GM12873 (cell line): ENCODE measurements at regions not wholly inside any gene's neighbourhood (a gene's known extent, or its start where the extent isn't known, plus 50 kb on each side); places are given as distances from the start of the nearest gene placed in this dataset.

Experiments
- TF ChIP-seq, protein P1 (sequence below): IDR thresholded peaks from 2 replicates; pipeline ENCODE4 v1.5.1; 2012; ENCODE audit warnings: low read depth, mild to moderate bottlenecking, moderate library complexity, low read length, control low read depth; ENCODE audit not compliant: insufficient read depth; ENCODE audit errors: missing control alignments

GRCh38 chr1:195962051-195962450, 646.2 kb downstream of the KCNT2 start:
- TF ChIP-seq, protein P1, sequence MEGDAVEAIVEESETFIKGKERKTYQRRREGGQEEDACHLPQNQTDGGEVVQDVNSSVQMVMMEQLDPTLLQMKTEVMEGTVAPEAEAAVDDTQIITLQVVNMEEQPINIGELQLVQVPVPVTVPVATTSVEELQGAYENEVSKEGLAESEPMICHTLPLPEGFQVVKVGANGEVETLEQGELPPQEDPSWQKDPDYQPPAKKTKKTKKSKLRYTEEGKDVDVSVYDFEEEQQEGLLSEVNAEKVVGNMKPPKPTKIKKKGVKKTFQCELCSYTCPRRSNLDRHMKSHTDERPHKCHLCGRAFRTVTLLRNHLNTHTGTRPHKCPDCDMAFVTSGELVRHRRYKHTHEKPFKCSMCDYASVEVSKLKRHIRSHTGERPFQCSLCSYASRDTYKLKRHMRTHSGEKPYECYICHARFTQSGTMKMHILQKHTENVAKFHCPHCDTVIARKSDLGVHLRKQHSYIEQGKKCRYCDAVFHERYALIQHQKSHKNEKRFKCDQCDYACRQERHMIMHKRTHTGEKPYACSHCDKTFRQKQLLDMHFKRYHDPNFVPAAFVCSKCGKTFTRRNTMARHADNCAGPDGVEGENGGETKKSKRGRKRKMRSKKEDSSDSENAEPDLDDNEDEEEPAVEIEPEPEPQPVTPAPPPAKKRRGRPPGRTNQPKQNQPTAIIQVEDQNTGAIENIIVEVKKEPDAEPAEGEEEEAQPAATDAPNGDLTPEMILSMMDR = no peak

DNA sequence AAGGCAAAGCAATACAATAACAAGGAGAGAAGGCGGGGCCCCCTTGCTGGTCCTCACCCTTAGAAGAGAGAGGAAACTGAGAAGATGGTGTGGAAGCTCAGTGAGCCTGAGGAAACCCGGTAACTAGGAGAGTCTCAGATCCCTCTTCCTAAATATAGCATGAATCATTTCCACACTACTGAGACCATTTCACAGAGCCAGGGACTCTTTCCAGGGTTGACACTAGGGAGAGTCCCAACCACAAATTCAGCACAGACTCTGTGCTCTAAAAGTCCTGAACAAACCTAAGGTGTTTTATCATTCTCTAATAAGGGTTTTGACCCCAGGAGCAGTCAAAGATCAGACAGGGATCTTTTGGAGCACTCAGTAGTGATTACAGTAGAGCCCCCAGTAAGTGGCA, 647.7 kb downstream of the KCNT2 start:
- TF ChIP-seq, protein P1 = no peak

DNA sequence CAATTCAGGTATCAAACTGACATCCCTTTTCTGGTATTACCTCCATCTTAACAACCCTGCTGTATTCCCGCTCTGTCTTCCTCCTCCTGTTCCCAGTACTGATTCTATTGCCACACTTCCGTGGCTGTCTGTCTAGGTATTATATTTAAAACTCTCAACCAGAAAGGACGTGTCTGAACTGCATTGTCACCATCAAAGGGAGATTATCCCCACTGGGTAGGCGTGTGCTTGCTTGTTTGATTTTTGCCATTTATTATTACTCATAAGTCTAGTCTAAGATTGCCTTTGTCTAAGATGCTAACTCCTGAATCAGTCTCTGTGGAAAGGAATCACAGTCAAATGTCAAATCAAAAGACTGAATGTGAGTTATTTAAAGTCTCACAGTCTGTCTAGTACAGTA, 650.1 kb downstream of the KCNT2 start:
- TF ChIP-seq, protein P1 = no peak

DNA sequence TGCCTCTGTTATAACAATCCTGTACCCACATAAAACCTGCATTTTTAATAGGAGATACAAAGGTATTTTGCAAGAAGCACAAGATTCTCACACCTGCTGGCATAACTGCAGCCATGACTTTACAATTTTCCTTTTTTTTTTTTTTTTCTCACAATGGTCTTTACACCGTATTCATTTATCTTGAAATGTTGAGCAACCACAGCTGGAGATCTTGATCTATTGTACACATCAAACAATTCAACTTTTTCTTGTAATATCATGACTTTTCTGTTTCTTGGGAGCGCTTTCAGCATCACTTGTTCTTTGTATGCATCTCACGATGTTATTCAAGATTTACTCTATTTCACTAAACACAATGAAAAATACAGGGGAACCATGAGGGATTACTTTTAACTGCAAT, 651.4 kb downstream of the KCNT2 start:
- TF ChIP-seq, protein P1 = no peak

DNA sequence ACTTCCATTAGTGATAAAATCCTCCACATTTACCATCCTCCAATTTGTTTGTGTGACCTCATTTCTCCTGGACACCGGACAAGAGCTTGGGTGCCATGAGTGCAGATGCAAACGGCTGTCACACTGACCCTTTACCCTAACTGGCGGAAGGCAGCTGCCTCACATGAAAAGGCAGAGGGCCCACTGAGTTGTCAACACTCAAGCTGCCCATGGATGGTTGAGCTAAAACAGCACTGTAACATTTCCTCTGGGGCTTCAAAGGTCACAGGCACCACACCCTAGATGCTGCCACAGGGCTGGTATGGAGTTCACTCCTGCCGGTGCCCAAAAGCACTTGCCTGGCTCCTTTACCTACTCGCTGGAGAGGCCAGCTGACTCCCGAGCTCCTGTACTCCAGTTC, 653.4 kb downstream of the KCNT2 start:
- TF ChIP-seq, protein P1 = no peak

DNA sequence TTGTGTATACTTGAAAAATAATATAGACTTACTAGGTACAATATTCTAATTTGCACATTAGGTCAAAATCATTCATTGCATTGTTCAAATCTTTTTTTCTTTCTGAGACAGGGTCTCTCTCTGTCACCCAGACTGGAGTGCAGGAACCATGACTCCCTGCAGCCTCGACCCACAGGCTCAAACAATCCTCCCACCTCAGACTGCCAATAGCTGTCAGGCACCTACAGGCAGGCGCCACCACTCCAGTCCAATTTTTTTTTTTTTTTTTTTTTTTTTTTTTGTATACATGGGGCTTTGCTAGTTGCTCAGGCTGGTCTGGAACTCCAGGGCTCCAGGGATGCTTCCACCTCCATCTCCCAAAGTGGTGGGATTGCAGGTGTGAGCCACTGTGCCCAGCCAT, 656.9 kb downstream of the KCNT2 start:
- TF ChIP-seq, protein P1 = no peak

DNA sequence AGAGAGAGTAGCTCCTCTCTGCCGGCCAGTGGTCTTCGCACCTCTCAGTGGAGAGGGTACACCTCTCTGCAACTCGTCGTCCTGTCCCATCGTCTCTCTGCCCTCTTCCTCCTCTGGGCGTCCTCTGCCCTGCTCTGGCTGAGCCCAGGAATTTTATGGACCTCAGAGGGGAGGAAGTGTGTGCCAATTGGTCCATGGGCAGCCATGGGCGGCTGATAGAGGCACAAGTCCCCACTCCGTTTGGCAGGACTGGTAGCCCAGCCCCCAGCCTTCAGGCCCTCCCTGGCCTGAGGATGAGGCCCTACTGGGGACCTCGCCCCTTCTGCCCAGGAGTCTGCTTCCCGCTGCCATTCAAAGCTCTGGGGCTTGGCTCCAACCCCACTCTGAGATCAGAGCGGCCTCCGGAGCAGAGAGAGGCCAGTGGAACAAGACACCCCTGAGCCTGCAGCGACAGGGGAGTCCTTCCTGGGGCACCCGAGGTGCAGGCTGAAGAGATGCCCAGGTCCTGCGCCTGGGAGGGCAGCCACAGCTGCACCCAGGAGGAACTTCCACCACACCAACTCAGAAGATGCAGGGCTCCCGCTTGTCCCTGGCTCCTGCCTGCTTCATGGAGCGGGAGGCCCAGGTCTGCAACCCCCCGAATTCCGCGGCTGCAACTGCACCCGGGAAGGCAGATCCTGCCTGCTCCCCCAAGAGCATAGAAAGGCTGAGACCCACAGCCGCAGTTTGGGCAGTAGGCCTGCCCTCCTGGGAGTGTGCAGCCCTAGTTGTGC, 659.9 kb downstream of the KCNT2 start:
- TF ChIP-seq, protein P1 = no peak
